ENCODE measurements at regions not wholly inside any gene's neighbourhood (a gene's known extent, or its start where the extent isn't known, plus 50 kb on each side); places are given as distances from the start of the nearest gene placed in this dataset.

DNA sequence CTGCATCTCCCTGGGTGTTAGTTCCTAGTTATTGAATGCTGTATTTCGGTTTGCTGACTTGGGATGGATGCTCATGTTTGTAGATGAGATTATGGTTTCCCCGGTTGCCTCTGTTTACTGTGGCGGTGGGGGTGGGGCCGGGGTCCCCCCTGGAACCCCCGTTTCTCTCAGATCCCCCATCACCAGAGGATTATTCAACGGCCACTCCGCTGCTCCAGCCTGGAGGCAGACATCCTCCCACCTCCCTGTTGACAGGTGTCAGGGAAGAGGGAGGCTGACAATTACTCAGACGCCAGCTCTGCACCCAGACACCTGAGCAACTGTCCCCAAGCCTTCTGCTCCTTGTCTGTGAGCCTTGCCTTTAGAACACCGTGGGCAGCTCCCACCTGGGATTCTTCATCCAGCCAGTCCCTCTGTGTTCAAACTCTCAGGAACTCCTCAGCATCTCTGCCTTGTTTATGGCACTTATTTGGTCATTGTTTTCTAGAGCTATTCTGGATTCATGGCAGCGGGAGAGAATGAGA lies 95.9 kb upstream of the PRR20G start:
- TF ChIP-seq, protein P1, sequence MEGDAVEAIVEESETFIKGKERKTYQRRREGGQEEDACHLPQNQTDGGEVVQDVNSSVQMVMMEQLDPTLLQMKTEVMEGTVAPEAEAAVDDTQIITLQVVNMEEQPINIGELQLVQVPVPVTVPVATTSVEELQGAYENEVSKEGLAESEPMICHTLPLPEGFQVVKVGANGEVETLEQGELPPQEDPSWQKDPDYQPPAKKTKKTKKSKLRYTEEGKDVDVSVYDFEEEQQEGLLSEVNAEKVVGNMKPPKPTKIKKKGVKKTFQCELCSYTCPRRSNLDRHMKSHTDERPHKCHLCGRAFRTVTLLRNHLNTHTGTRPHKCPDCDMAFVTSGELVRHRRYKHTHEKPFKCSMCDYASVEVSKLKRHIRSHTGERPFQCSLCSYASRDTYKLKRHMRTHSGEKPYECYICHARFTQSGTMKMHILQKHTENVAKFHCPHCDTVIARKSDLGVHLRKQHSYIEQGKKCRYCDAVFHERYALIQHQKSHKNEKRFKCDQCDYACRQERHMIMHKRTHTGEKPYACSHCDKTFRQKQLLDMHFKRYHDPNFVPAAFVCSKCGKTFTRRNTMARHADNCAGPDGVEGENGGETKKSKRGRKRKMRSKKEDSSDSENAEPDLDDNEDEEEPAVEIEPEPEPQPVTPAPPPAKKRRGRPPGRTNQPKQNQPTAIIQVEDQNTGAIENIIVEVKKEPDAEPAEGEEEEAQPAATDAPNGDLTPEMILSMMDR (IDR thresholded peaks at IDR 0.05): no peak
- no peak for TF ChIP-seq POLR2A (IDR thresholded peaks at IDR 0.05)
